Osteocyte (in vitro differentiated cells): ENCODE measurements at regions not wholly inside any gene's neighbourhood (a gene's known extent, or its start where the extent isn't known, plus 50 kb on each side); places are given as distances from the start of the nearest gene placed in this dataset.

Experiments used
- DNase-seq: peaks from one replicate; pipeline ENCODE4 v3.0.0; 2021; ENCODE audit warnings: mixed read lengths; ENCODE audit not compliant: unreplicated experiment; ENCODE audit errors: extremely low spot score
- H3K27ac Mint-ChIP-seq: one replicate; pipeline ENCODE4 v1.8.0; 2021; ENCODE audit warnings: mild to moderate bottlenecking, mixed read lengths; ENCODE audit not compliant: unreplicated experiment
- H3K27me3 Mint-ChIP-seq: one replicate; pipeline ENCODE4 v1.8.0; 2021; ENCODE audit warnings: mixed read lengths; ENCODE audit not compliant: unreplicated experiment
- H3K36me3 Mint-ChIP-seq: one replicate; pipeline ENCODE4 v1.8.0; 2021; ENCODE audit warnings: mixed read lengths; ENCODE audit not compliant: unreplicated experiment
- H3K4me1 Mint-ChIP-seq: one replicate; pipeline ENCODE4 v1.8.0; 2021; ENCODE audit warnings: mixed read lengths; ENCODE audit not compliant: unreplicated experiment
- H3K4me3 Mint-ChIP-seq: one replicate; pipeline ENCODE4 v1.8.0; 2021; ENCODE audit warnings: mild to moderate bottlenecking, moderate library complexity, mixed read lengths; ENCODE audit not compliant: unreplicated experiment
- H3K9me3 Mint-ChIP-seq: one replicate; pipeline ENCODE4 v1.8.0; 2021; ENCODE audit warnings: mixed read lengths; ENCODE audit not compliant: unreplicated experiment
- CTCF ChIP-seq: fragments of 200-600 bp; sonication (generic); IDR thresholded peaks from 2 replicates; pipeline ENCODE4 v1.5.0; 2021; ENCODE audit warnings: antibody characterized with exemption, mild to moderate bottlenecking, moderate library complexity

- H3K27me3 Mint-ChIP-seq = no peaks in the 10 kb centered on the region
- DNase-seq = no peak
- H3K36me3 Mint-ChIP-seq = no peaks in the 10 kb centered on the region
- no peak overlapping the region for H3K27ac Mint-ChIP-seq
- no peaks in the 10 kb centered on the region for H3K4me1 Mint-ChIP-seq
- H3K9me3 Mint-ChIP-seq = peaks cover 4% of the 10 kb centered on the region
- no peak overlapping the region for H3K4me3 Mint-ChIP-seq
- TF ChIP-seq CTCF = no peak
Observed at GRCh38 chrX:118218079-118218478, 101.5 kb upstream of the KLHL13 start.

- H3K4me3 Mint-ChIP-seq = no peak overlapping the region
- no peaks in the 10 kb centered on the region for H3K4me1 Mint-ChIP-seq
- H3K27me3 Mint-ChIP-seq = no peaks in the 10 kb centered on the region
- H3K27ac Mint-ChIP-seq = no peak overlapping the region
- no peak for TF ChIP-seq CTCF
- H3K9me3 Mint-ChIP-seq = peaks cover 4% of the 10 kb centered on the region
- no peak for DNase-seq
- H3K36me3 Mint-ChIP-seq = no peaks in the 10 kb centered on the region
Observed at GRCh38 chrX:118218940-118219339, 102.3 kb upstream of the KLHL13 start.

GRCh38 chrX:118219866-118220265 lies 103.3 kb upstream of the KLHL13 start:
- H3K4me1 Mint-ChIP-seq = no peaks in the 10 kb centered on the region
- no peak for DNase-seq
- H3K36me3 Mint-ChIP-seq = no peaks in the 10 kb centered on the region
- H3K9me3 Mint-ChIP-seq = peaks cover 4% of the 10 kb centered on the region
- no peaks in the 10 kb centered on the region for H3K27me3 Mint-ChIP-seq
- no peak overlapping the region for H3K27ac Mint-ChIP-seq
- TF ChIP-seq CTCF = no peak
- H3K4me3 Mint-ChIP-seq = no peak overlapping the region

GRCh38 chrX:118220509-118220908 lies 103.9 kb upstream of the KLHL13 start:
- no peak for DNase-seq
- Mint-ChIP-seq H3K9me3 (peaks cover 4% of the 10 kb centered on the region), H3K27me3 (no peaks in the 10 kb centered on the region), H3K4me1 (peaks cover 3% of the 10 kb centered on the region), H3K36me3 (no peaks in the 10 kb centered on the region), H3K27ac (no peak overlapping the region), H3K4me3 (no peak overlapping the region)
- TF ChIP-seq CTCF = no peak

- DNase-seq = no peak
- Mint-ChIP-seq H3K36me3 (no peaks in the 10 kb centered on the region), H3K27ac (no peak overlapping the region), H3K27me3 (no peaks in the 10 kb centered on the region), H3K9me3 (peaks cover 4% of the 10 kb centered on the region), H3K4me3 (no peak overlapping the region), H3K4me1 (peaks cover 4% of the 10 kb centered on the region)
- TF ChIP-seq CTCF = no peak
Observed at GRCh38 chrX:118221270-118221669, 104.7 kb upstream of the KLHL13 start.
